HEK293T (cell line): ENCODE measurements at regions not wholly inside any gene's neighbourhood (a gene's known extent, or its start where the extent isn't known, plus 50 kb on each side); places are given as distances from the start of the nearest gene placed in this dataset.

Source experiments
- ARNT ChIP-seq: fragments of 450-650 bp; IDR thresholded peaks from 2 replicates; pipeline ENCODE4 v1.6.1; 2017; ENCODE audit warnings: mild to moderate bottlenecking
- BHLHE40 ChIP-seq: fragments of 450-650 bp; IDR thresholded peaks from 2 replicates; pipeline ENCODE4 v1.6.1; 2016; ENCODE audit warnings: mild to moderate bottlenecking, moderate library complexity, borderline replicate concordance
- FOXM1 ChIP-seq: fragments of 450-650 bp; IDR thresholded peaks from 2 replicates; pipeline ENCODE4 v1.6.1; 2017; ENCODE audit warnings: mild to moderate bottlenecking, borderline replicate concordance
- L3MBTL2 ChIP-seq: fragments of 450-650 bp; conservative IDR thresholded peaks from 2 replicates; pipeline ENCODE4 v1.6.1; 2016; ENCODE audit warnings: mild to moderate bottlenecking
- NFRKB ChIP-seq: fragments of 450-650 bp; IDR thresholded peaks from 2 replicates; pipeline ENCODE4 v1.6.1; 2016; ENCODE audit warnings: mild to moderate bottlenecking, moderate library complexity
- PKNOX1 ChIP-seq: fragments of 450-650 bp; IDR thresholded peaks from 2 replicates; pipeline ENCODE4 v1.6.1; 2016
- SP1 ChIP-seq: fragments of 450-650 bp; IDR thresholded peaks from 2 replicates; pipeline ENCODE4 v1.6.1; 2017
- SUZ12 ChIP-seq: fragments of 450-650 bp; IDR thresholded peaks from 2 replicates; pipeline ENCODE4 v1.6.1; 2016; ENCODE audit warnings: mild to moderate bottlenecking
- ZNF384 ChIP-seq: fragments of 450-650 bp; IDR thresholded peaks from 2 replicates; pipeline ENCODE4 v1.6.1; 2016

GRCh38 chr2:161104054-161104553, 56.1 kb upstream of the TANK start:
- no peak for TF ChIP-seq ARNT
- TF ChIP-seq ZNF384 = no peak
- TF ChIP-seq L3MBTL2 = no peak
- no peak for TF ChIP-seq NFRKB
- no peak for TF ChIP-seq SUZ12
- TF ChIP-seq FOXM1 = no peak
- TF ChIP-seq PKNOX1 = no peak
- TF ChIP-seq BHLHE40 = no peak
- no peak for TF ChIP-seq SP1
